Vagina (tissue), 2 donors: ENCODE measurements at regions not wholly inside any gene's neighbourhood (a gene's known extent, or its start where the extent isn't known, plus 50 kb on each side); places are given as distances from the start of the nearest gene placed in this dataset.
"Not testable (repeated sequence)": the region's sequence is repeated elsewhere in the genome, so short reads cannot be mapped to it uniquely, and the experiment has no call there.

Experiments
- DNase-seq, 2 donors: peaks; one replicate each; pipeline ENCODE4 v3.0.0-alpha.2; 2017; ENCODE audit errors: extremely low spot score in 2 of 2
- H3K27ac ChIP-seq: fragments of 200-600 bp; sonication (generic); one replicate; pipeline ENCODE4 v1.5.1; 2019
- H3K27me3 ChIP-seq: fragments of 200-600 bp; sonication (generic); one replicate; pipeline ENCODE4 v1.5.1; 2019
- H3K36me3 ChIP-seq, 2 donors: fragments of 200-600 bp; sonication (generic); one replicate each; pipeline ENCODE4 v1.5.1; 2017 to 2019
- H3K4me1 ChIP-seq: fragments of 200-600 bp; sonication (generic); one replicate; pipeline ENCODE4 v1.5.1; 2019
- H3K4me3 ChIP-seq, 2 donors: fragments of 200-600 bp; sonication (generic); 1 replicate in 1 of 2; 2 replicates in 1 of 2; pipeline ENCODE4 v1.5.1; 2016 to 2019
- H3K9me3 ChIP-seq: fragments of 200-600 bp; sonication (generic); one replicate; pipeline ENCODE4 v1.5.1; 2019
- CTCF ChIP-seq, 3 experiments: fragments of 450-650 bp in 2 of 3; fragments of 200-600 bp in 1 of 3; sonication (generic) in 1 of 3; IDR thresholded peaks; one replicate each; pipeline ENCODE4 v1.5.1; 2017 to 2019; ENCODE audit warnings: antibody characterized with exemption in 3 of 3, mild to moderate bottlenecking in 2 of 3, moderate library complexity in 2 of 3
- POLR2A ChIP-seq, 2 donors: fragments of 450-650 bp; IDR thresholded peaks; one replicate each; pipeline ENCODE4 v1.6.1; 2017; ENCODE audit warnings: antibody characterized with exemption in 2 of 2, mild to moderate bottlenecking in 2 of 2, moderate library complexity in 2 of 2
- POLR2AphosphoS5 ChIP-seq, 2 donors: sonication (generic); formaldehyde crosslinking; IDR thresholded peaks; one replicate each; pipeline ENCODE4 v1.9.0; 2017; ENCODE audit warnings: antibody characterized with exemption in 2 of 2, mild to moderate bottlenecking in 2 of 2, low read depth in 1 of 2; ENCODE audit not compliant: insufficient read depth in 1 of 2
- intact Hi-C: fragments of 100-400 bp; cut with DNase I; formaldehyde crosslinking; loops from one replicate; pipeline ENCODE4 v1.15.1; 2023

- H3K27me3 ChIP-seq, result no peaks in the 10 kb centered on the region
- peaks cover 0 to 4% of the 10 kb centered on the region in 2 donors for H3K36me3 ChIP-seq
- no peak for DNase-seq
- TF ChIP-seq POLR2A (IDR thresholded peaks at IDR 0.05), result no peak
- no peak for TF ChIP-seq POLR2AphosphoS5 (IDR thresholded peaks at IDR 0.05; ENCODE audit: insufficient read depth in 1 of 2, low read depth in 1 of 2)
- TF ChIP-seq CTCF (IDR thresholded peaks at IDR 0.05), result no peak
- no peaks in the 10 kb centered on the region for H3K9me3 ChIP-seq
- no peak overlapping the region for H3K4me3 ChIP-seq
- no peak overlapping the region for H3K27ac ChIP-seq
- intact Hi-C loops, result no loop called here
- peaks cover 16% of the 10 kb centered on the region for H3K4me1 ChIP-seq
Observed at GRCh38 chr14:35212471-35213142, 79.6 kb upstream of the PSMA6 start.

DNA sequence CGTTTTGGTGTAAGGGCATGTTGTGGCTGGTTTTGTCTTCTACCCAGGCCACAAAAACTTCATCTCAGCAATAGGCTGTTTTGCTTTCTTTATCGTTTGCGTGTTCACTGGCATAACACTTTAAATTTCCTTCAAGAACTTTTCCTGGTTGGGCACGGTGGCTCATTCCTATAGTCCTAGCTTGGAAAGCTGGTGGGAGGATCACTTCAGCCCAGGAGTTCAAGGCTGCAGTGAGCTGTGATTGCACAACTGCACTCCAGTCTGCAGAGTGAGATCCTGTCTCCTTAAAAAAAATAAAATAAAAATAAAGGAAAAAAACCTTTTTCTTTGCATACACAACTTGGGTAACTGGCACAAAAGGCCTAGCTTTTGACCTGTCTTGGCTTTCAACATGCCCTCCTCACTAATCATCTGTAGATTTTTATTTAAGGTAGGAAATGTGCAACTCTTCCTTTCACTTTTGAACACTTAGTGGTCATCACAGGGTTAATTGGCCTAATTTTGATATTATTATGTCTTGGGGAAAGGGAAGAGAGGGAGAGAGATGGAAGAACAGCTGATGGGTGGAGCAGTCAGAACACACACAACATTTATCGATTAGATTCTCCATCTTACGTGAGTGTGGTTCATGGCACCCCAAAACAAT is 78.9 kb upstream of the PSMA6 start:
- peaks cover 16% of the 10 kb centered on the region for H3K4me1 ChIP-seq
- intact Hi-C loops, result no loop called here
- no peak for DNase-seq
- peaks cover 0 to 4% of the 10 kb centered on the region in 2 donors for H3K36me3 ChIP-seq
- H3K27ac ChIP-seq, result no peak overlapping the region
- H3K4me3 ChIP-seq, result no peak overlapping the region
- no peaks in the 10 kb centered on the region for H3K9me3 ChIP-seq
- H3K27me3 ChIP-seq, result no peaks in the 10 kb centered on the region
- TF ChIP-seq POLR2A (IDR thresholded peaks at IDR 0.05) (no peak), CTCF (IDR thresholded peaks at IDR 0.05) (no peak), POLR2AphosphoS5 (IDR thresholded peaks at IDR 0.05; ENCODE audit: insufficient read depth in 1 of 2, low read depth in 1 of 2) (no peak)

- no peak for DNase-seq
- Histone ChIP-seq H3K36me3 (peaks cover 0 to 4% of the 10 kb centered on the region in 2 donors), H3K27me3 (no peaks in the 10 kb centered on the region), H3K4me1 (peaks cover 16% of the 10 kb centered on the region), H3K9me3 (no peaks in the 10 kb centered on the region), H3K27ac (peak overlapping the region; percentile 33), H3K4me3 (no peak overlapping the region)
- TF ChIP-seq POLR2AphosphoS5 (IDR thresholded peaks at IDR 0.05; ENCODE audit: insufficient read depth in 1 of 2, low read depth in 1 of 2) (no peak), CTCF (IDR thresholded peaks at IDR 0.05) (no peak), POLR2A (IDR thresholded peaks at IDR 0.05) (no peak)
- intact Hi-C loops, result no loop called here
Observed at GRCh38 chr14:35213869-35214387, 78.3 kb upstream of the PSMA6 start.

- H3K4me3 ChIP-seq, H3K9me3 ChIP-seq, DNase-seq, H3K36me3 ChIP-seq, H3K27me3 ChIP-seq, intact Hi-C loops: not testable (repeated sequence)
- peaks cover 16% of the 10 kb centered on the region for H3K4me1 ChIP-seq
- H3K27ac ChIP-seq, result peak overlapping the region; percentile 33
Observed at GRCh38 chr14:35214402-35214801, 77.8 kb upstream of the PSMA6 start.

- intact Hi-C loops, result loop anchor here (5.0 kb wide), 1 partner anchor 192 kb away; no protein-coding TSS in a partner anchor
- peak in 2 of 3 experiments; percentile 19 to 33 for TF ChIP-seq CTCF (IDR thresholded peaks at IDR 0.05)
- TF ChIP-seq POLR2A (IDR thresholded peaks at IDR 0.05), result no peak
- Histone ChIP-seq H3K27ac (peak overlapping the region; percentile 33), H3K4me3 (no peak overlapping the region), H3K9me3 (no peaks in the 10 kb centered on the region), H3K4me1 (peaks cover 16% of the 10 kb centered on the region), H3K36me3 (peaks cover 0 to 4% of the 10 kb centered on the region in 2 donors), H3K27me3 (no peaks in the 10 kb centered on the region)
- no peak for DNase-seq
Observed at GRCh38 chr14:35215110-35215813, 76.9 kb upstream of the PSMA6 start.

DNA sequence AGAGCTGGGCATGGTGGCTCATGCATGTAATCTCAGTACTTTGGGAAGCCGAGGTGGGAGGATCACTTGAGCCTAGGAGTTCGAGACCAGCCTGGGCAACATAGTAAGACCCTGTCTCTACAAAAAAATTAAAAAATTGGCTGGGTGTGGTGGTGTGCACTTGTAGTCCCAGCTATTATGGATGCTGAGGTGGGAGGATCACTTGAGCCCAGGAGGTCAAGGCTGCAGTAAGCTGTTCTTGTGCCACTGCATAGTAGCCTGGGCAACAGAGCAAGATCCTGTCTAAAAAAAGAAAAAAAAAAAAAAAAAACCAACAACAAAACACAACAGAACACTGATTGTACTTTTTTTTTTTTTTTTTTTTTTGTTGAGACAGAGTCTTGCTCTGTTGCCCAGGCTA is 74.0 kb upstream of the PSMA6 start:
- not testable (repeated sequence) for H3K27me3 ChIP-seq, H3K9me3 ChIP-seq, H3K36me3 ChIP-seq, H3K4me3 ChIP-seq, H3K27ac ChIP-seq, DNase-seq
- intact Hi-C loops, result loop anchor here (5.0 kb wide), 1 partner anchor 189 kb away; no protein-coding TSS in a partner anchor
- peaks cover 16% of the 10 kb centered on the region for H3K4me1 ChIP-seq
